NCI-H2196 (cell line): ENCODE measurements at regions not wholly inside any gene's neighbourhood (a gene's known extent, or its start where the extent isn't known, plus 50 kb on each side); places are given as distances from the start of the nearest gene placed in this dataset.
"Not testable (repeated sequence)": the region's sequence is repeated elsewhere in the genome, so short reads cannot be mapped to it uniquely, and the experiment has no call there.

ENCODE experiments used
- DNase-seq: peaks from one replicate; lab custom pipeline; 2025; ENCODE audit not compliant: unreplicated experiment; lab: John Stamatoyannopoulos, UW

DNA sequence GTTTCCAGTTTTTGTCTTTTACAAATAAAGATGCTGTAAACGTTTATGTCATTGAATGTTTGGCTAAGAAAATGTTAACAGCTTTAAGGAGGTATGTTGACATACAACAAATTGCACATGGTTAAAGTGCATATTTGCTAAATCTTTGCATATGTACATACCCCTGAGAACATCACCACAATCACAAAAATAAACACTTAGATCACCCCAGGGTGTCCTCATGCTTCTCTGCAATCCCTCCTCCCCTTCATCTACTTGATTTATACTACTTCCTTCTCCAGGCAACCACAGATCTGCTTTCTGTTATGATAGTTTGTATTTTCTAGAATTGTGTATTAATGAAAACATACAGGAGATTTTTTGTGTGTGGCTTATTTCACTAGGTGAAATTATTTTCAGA is 209.5 kb downstream of the GLRX3 start:
- no peak for DNase-seq

DNA sequence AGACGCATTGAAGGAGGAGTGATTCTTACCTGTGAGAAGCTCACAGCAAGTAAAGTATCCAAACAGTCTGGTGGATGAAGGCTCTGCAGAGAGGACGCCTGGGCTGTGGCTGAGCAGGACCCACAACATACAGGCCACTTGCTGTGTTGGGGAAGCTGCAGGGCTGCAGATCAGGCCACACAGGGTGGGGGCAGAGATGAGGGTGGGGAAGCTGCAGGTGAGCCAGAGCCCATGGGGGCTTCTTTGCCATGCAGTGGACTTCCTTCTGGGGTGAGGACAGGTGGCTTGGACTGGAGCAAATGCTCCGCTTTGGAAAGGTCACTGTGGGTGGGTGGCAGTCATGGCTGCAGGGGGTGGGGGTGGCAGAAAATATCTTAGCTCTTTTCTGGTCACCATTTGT is 214.8 kb downstream of the GLRX3 start:
- DNase-seq, result no peak

DNA sequence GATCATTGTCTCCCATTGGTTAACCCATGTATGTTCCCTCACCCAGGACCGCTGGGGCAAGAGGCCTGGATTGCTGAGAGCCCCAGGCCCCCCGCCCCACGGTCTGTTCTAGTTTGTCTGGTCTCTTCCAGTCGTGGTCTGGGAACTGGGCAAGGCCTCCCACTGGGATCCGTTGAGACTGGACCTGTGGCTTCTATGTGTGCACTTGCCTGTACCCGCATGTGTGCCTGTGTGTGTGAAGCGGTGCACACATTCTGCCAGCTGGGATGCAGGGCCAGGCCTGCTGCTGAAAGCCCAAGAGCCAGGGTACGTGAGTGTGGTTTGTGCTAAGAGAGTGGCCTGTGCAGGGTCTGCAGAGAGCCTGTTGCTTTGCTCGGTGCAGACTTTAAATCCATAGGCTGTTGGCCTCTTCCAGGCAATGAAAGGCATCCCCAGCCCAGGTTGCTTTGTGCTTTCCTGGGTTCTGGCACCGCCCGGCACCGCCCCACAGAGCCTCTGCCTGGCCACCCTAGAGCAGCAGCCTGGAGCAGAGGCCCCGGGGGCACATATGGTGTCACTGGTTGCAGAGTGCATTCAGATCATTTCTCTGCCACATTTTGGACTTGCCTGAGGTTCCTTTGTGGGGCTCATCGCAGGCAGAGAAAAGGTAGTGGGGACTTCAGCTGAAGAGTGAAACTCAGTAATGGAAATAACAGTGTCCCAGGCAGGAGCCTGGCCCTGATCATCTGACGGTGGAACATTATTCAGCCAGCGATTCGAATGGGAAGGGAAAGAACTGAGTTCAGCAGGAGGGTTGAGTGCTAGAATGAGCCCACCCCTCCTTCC is 215.5 kb downstream of the GLRX3 start:
- no peak for DNase-seq

DNA sequence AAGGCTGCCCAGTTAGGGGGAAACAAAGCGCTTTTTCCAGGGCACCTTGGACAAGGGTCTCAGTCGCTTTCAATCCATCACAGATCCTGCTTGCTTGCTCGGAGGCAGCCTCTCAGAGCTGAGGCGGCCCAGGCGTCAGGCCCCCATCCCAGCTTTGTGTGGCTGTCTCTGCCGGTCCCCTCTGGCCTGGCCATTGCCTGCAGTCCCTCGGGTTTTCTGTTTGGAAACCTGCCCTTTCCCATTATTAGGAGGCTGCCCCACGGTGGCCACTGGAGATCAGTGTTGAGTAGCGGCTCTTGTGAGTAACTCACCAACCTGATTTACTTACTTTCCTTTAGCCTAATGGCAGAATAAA is 216.1 kb downstream of the GLRX3 start:
- DNase-seq, result no peak

DNA sequence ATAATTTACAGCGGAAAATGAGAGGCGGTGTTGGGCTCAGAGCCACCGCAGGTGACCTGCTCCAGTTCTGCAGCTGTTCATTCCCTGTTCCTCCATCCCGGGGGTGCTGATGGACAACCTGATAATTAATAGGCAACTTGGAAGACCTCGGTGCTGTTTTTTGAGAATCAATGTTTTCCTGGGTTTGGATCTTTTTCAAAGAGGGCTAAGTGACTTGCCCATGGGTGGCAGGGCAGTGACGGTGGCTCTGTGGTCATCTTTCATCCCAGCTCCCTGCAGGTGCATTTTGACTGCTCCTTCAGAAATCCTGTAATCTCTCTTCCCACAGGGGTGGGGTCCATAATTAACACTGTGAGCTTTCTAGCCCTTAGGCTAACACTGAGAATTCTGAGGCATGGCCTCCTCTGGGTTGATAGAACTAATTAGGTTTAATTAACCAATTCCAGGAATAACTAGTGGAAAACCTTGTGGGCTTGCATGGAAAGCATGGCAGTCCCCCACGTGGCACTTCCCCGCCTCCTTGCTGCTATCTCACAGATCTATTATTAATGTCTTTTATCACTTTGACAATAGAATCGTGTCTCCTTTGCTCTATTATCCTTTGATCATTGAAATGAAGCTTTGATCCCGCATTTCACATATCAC is 217.9 kb downstream of the GLRX3 start:
- no peak for DNase-seq

DNA sequence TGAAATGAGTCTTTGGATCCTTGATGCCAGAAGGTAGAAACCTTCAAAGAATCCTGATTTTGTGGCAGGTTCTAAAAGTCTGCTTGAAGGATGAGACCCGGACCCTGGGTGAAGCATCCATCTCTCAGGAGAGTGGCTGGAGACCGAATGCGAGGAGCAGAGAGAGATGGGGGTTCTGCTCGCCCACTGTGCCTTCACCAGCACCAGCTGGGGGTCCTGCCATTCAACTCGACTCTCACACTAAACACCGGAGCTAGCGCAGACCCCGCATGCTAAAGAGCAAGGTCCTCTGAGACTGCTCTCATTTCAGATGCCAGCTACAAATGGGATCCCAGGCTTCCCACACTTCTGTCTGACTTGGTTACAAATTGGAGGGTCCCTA is 218.4 kb downstream of the GLRX3 start:
- DNase-seq, result no peak

DNA sequence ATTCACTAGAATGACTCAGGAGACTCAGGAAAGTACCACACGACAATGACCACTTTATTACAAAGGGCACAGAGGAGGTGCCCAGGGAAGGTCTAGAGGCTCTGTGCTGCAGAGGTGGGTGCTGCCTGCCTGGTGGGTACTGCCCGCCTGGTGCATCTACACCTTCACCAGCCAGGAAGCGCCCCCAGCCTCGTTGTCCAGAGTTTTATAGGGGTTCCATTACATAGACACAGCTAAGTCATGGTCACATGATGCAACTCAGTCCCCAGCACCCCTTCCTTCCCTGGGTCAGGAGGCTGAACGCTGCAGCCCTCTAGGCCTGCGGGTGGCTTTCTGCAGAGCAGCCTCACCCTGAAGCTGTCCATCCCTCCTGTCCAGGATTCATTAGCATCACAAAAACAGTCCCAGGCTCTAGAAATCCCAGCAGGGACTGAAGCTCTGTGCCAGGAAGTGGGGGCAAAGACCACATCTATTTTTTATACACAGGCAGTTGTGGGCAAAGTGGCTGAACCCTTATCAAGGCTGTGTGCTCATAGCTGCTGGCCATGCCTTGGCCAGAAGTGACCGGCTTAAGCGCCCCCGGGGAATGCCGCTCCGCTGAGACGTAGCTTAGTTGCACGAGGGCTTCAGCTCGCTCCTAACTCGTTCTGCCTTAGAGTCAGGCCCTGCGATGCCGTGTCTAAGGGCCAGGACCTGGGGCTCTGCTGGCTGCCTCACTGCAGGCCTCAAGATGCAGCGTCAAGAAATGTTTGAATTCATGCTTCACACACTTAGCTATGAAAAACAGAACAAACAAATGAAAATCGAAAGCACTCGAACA is 219.0 kb downstream of the GLRX3 start:
- DNase-seq, result no peak

DNA sequence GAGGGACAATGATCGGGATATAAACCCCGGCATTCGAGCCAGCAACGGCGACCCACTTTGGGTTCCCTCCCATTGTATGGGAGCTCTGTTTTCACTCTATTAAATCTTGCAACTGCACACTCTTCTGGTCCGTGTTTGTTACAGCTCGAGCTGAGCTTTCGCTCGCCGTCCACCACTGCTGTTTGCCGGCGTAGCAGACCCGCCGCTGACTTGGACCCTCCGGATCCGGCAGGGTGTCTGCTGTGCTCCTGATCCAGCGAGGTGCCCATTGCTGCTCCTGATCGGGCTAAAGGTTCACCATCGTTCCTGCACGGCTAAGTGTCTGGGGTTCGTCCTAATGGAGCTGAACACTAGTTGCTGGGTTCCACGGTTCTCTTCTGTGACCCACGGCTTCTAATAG is 220.2 kb downstream of the GLRX3 start:
- DNase-seq, result not testable (repeated sequence)

DNA sequence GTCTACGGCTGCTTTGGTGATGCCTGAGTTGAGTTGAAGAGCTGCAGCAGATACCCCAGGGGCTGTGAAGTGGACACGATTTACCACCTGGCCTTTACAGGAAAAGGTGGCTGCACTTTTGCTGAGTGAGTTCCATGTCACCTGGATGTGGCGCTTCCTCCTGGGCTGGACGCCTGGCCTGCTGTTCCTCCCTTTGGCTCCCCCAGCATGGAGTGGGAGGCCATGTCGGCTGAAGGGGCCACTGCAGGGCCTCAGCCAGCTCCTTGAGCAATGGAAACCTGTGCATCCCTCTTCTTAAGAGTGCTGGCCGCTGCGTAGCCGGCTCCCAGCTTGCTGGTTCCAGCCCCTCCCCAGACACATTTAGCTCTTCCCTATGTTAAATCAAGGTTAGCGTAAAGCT is 221.0 kb downstream of the GLRX3 start:
- DNase-seq, result no peak

DNA sequence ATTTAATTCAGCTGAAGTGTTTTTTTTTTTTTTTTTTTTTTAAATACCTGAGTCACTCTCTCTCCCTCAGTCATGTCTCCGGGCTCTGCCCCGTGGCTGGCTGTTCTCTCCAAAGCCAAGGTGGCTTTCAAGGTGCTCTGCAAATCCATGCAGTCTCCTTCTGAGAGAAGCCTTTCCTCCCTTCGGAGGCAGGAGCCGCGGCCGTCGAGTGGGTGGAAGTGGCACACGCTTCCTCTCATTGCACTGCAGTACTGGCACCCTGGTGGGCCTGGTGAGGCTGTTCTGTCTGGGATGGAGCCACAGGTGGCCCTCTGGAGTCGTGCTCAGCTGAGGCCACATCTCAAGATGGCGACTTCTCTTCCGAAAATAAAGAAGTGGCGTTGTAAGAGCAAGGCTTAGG is 221.8 kb downstream of the GLRX3 start:
- DNase-seq, result no peak

DNA sequence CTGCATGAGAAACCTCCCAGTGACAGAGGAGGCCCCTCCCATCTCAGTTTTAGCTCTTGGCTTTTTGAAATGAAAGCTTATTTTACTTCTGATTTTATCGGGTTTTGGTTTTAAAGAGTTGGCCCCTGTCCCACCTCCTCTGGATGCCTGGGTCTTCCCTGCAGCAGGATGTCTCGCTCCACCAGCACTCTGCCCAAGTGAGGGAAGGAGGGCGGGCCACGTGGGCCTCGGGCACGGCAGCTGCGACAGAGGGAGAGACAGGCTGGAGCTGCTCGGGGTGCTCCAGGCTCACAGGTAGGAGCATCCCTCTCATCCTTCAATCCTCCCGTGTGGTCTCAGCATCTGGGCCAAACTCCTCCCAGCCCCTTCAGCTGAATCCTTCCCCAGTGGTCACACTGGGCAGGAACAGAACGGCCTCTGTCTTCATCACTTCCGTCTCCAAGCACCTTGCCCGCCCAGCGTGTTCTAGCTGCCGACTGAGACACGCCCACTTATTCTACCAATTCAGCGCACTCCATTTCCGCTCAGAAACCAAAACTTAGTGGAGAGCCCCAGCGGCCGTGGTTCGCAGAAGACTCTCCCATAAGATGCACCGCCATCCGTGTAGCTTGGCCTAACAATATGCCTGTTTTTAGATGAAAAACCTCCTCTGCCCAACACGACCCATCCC is 222.9 kb downstream of the GLRX3 start:
- DNase-seq, result no peak

DNA sequence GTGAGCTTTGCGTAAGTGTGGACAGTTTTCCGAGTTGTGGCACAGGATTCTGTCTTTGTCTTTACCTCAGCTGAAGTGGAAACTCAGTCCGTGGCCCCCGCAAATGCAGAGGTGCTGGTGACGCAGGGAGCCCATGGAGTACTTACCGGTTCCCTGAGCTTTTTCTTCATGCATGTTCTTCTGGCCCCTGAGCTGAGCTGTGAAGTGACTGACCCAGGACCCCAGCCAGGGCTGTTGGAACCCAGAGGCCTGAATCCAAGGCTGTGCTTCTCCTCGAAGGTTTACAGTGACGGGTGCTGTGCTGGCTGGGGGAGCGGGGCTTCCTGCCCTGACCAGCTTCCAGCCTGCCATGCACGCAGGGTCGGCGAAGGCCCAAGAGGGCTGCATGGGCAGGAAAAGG is 223.5 kb downstream of the GLRX3 start:
- no peak for DNase-seq

DNA sequence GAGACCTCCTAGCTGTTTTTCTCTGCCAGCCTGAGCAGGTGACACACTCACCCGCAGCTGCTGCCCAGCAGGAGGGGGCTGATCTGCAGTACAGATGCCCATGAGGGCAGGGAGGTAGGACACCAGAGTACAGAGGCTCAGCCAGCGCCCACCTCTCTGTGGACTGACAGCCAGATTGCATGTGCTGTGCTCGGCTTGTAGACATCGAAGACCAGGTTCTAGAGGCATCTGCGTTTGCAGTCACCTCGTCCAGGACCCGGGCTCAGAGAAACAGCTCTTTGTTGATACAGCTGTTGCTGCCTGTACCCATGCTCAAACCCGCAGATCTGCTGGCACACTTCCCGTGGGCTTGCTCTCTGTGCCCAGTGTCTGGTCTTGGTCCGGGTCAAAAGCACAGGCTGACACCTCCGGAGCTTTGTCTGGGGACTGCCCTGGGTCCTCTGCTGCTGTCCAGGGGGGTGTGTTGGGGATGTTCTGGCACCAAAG is 224.7 kb downstream of the GLRX3 start:
- peak; percentile 65 for DNase-seq

DNA sequence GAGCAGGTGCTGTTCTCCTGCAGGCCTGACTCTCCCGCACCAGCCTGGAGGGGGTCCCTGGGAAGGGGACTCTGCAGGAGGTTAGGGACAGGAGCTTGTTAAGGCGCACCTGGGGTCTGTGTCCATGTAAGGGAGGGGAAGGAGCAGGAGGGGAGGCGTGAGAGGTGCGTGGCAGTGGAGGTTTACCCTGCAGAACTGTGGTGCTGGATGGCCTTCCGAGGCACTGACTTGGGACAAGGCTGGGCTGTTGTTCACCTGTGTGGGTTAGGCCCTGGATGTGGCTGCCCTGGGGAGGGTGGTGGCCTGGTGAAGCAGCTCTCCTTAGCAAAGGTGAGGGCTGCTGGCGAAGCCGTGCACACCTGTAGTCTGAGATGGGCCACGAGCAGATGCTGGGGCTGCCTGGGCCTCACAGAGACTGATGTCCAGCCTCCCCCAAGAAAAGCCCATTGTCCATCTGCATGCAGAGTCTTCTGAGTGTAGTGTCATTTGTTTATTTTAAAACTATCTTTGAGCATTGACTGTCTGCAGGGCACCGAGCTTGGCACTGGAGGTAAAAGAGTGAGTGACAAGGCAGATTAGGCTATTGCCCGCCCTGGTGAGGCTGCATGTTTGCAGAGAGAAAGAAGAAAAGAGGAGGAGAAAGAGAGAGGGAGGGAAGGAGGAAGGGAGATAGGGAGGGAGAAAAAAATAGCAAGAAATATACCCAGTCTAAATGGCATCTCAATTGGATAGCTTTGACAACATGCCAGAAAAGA is 225.3 kb downstream of the GLRX3 start:
- no peak for DNase-seq

DNA sequence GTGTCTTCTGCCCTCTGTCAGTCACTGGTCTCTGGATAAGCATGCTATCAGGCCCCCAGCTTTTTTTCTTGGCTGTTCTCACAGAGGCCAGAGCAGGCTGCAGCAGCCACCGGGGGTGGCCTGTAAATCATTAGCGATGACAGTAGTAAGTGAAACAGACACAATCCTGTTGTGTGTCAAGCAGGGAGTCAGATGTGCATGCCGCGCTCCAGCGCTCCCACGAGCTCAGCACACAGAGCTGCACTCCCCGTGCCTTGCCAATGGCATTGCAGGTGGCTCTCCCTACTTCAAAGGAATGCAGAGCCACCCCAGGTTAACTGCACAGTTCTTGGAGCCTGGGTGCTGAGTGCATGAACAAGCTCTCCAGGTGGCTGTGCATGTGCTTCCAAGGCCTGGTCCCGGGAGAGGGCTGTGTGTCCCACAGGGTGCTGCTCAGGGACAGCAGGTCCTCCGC is 226.1 kb downstream of the GLRX3 start:
- peak; percentile 9 for DNase-seq

DNA sequence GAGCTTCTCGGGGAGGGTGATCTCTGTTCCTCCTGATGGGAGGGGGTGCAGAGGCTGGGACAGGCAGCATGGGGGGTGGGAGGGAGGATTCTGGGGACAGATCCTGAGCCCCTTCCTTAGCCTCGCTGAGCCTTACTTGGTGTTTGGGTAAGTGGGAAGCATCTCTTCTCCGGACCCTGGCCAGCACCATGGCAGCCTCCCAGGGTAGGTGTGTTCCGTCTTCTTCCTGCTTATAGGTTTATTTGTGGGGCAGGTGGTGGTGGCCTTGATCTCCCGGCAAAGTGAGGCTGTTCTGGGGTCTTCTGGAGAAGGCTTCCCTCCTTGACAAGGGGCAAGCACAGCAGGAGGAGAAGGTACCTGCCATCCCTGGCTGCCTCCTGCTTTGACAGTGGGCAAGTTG is 226.9 kb downstream of the GLRX3 start:
- no peak for DNase-seq

DNA sequence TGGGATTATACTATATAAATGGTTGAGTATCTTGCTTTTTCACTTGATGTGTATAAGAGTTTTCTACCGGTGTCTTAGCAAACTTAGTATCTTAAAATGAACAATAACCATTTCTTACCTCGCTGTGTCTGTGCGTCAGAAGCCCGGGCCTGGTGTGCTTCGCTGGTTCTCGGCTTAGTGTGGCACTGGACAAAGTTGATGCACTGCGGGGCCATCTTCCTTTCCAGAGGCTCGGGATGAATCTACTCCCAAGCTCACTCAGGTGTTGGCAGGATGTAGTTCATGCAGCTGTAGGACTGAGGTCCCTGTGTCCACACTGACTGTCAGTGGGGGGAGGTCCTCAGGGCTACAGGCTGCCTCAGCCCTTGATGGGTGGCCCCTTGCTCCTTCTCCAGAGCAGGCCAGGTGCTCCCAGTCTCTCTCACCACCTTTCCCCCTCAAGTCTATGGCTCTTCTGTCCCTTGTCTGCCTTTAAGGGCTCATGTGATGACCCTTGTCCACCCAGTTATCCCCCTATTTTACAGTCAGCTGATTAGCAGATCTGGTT is 227.8 kb downstream of the GLRX3 start:
- DNase-seq, result no peak

DNA sequence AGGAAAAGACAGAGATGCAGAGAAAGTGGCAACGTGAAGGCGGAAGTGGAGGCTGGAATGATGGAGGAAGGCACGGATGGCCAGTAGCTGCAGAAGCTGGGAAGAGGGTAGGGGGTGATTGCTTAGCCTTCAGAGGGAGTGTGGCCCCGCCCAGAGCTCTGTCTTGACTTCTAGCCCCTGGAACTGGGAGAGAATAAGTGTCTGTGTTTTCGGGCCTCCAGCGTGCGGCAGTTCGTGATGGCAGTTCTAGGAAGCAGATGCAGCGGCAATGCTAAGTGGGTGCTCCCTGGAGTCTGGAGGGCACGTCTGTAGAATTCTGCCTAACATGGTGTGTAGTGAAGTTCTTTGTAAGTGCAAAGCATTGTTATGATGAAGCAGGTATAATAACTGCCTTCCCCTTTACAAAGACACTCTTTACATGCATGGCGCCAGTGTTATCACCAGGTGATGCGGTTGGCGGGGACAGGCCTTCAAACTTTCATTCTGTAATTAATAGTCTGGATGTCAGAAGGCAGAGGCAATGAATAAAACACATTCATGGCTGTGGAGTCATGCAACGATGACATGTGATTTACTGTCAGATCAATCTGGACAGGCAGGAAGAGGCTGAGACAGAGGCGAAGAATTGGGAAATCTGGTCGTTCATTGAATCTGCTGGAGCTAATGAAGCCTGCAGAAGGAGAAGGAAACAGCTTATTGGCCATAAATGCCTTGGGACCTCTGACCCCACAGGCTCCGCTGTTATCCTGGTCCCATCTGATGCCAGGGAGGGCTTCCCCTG is 228.6 kb downstream of the GLRX3 start:
- no peak for DNase-seq

DNA sequence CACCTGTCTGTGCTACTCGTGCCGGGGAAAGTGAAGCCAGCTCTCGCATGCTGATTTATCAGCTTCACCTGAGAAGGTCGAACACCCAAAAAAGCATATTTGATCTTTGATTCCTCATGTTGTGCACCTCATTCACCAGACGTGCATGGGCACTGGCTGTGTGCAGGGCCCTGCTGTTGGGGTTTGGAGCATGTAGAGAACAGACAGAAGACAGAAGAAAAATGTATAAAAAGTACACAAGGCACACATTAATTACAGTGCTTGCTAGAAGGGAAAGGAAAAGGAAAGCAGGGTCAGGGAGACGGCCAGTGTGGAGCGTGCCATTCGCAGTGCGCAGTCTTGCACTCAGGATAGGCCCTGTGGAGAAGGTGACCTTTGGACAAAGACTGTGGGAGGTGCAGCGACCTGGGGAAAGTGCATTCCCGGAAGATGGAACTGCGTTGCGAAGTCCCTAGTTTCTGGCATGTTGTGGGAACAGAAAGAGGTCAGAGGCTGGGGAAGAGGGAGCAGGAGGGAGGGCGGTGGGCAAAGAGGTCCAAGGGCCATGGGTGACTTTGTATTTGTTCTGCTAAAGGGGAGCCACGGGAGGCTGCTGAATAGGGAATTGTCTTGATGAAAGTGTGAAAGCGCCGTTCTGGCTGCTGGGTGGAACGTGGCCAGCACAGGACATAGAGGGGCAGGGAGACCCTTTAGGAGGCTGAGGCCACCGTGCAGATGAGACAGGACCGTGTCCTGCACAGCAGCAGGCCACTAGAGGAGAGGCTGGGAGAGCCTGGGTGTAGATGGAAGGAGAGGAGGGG is 232.8 kb downstream of the GLRX3 start:
- DNase-seq, result no peak
